ENCODE measurements at regions not wholly inside any gene's neighbourhood (a gene's known extent, or its start where the extent isn't known, plus 50 kb on each side); places are given as distances from the start of the nearest gene placed in this dataset.

GRCh38 chr4:144402176-144402575 is 243.8 kb upstream of the HHIP start:
- WGBS, 2 experiments (ENCODE audit: low coverage in 1 of 2, low lambda C conversion rate in 2 of 2, missing lambda C conversion rate in 2 of 2) = 12 to 18% methylated on average over 2 of the region's 2 CpGs
- H3K4me2 ChIP-seq (ENCODE audit: unreplicated experiment) = no peak overlapping the region
- no peak for DNase-seq
- no peak overlapping the region for H3K4me3 ChIP-seq
- H3K36me3 ChIP-seq (ENCODE audit: low read depth) = no peaks in the 10 kb centered on the region
- H3F3A ChIP-seq (ENCODE audit: insufficient read depth) = no peaks in the 10 kb centered on the region
- peaks cover 18% of the 10 kb centered on the region for H3K27me3 ChIP-seq (replicated peaks; ENCODE audit: insufficient read depth)
- in situ Hi-C loops (cut with MboI) = no loop called here
- no peak overlapping the region for H2AFZ ChIP-seq
- H3K4me1 ChIP-seq (ENCODE audit: insufficient read depth) = no peaks in the 10 kb centered on the region
- H4K20me1 ChIP-seq (ENCODE audit: insufficient read depth) = no peaks in the 10 kb centered on the region
- H3K79me2 ChIP-seq (ENCODE audit: insufficient read depth) = no peaks in the 10 kb centered on the region
- H3K9ac ChIP-seq = no peak overlapping the region
- no peak overlapping the region for H3K27ac ChIP-seq
- no peaks in the 10 kb centered on the region for H3K9me3 ChIP-seq (ENCODE audit: low read depth)
- no peak for TF ChIP-seq EZH2 (IDR thresholded peaks at IDR 0.05; ENCODE audit: insufficient read depth, poor library complexity, severe bottlenecking)
- H3K9me2 ChIP-seq (ENCODE audit: insufficient read depth) = no peaks in the 10 kb centered on the region

DNA sequence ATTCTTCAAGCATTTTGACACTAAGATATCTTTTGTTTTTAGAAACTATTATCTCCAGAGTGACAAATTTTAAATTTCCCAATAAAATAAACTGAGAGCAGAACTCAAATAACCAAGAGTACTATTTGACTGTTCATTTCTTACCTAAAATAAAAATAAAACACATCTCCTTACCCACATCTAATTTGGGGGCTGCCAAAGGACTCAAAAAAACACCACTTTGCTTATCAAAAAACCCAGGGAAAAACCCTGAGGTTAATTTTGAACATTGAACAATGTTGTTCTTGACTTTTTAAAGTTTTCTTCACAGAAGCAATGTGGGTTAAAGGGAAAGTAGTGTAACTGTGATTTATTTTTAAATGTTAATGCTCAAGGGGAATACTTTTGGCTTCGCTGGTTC is 243.0 kb upstream of the HHIP start:
- H2AFZ ChIP-seq = no peak overlapping the region
- H3K36me3 ChIP-seq (ENCODE audit: low read depth) = no peaks in the 10 kb centered on the region
- peaks cover 18% of the 10 kb centered on the region for H3K27me3 ChIP-seq (replicated peaks; ENCODE audit: insufficient read depth)
- H3K9me3 ChIP-seq (ENCODE audit: low read depth) = no peaks in the 10 kb centered on the region
- H3K27ac ChIP-seq = no peak overlapping the region
- TF ChIP-seq EZH2 (IDR thresholded peaks at IDR 0.05; ENCODE audit: insufficient read depth, poor library complexity, severe bottlenecking) (no peak), EZH2phosphoT487 (IDR thresholded peaks at IDR 0.05; ENCODE audit: insufficient read depth, low read depth) (no peak)
- no peak overlapping the region for H3K9ac ChIP-seq
- no peak overlapping the region for H3K4me3 ChIP-seq
- no peaks in the 10 kb centered on the region for H3K79me2 ChIP-seq (ENCODE audit: insufficient read depth)
- H3F3A ChIP-seq (ENCODE audit: insufficient read depth) = no peaks in the 10 kb centered on the region
- H3K9me2 ChIP-seq (ENCODE audit: insufficient read depth) = no peaks in the 10 kb centered on the region
- no peak for DNase-seq
- no peaks in the 10 kb centered on the region for H4K20me1 ChIP-seq (ENCODE audit: insufficient read depth)
- H3K4me1 ChIP-seq (ENCODE audit: insufficient read depth) = no peaks in the 10 kb centered on the region
- in situ Hi-C loops (cut with MboI) = no loop called here
- 5 to 11% methylated on average over 1 of the region's 1 CpG for WGBS, 2 experiments (ENCODE audit: low coverage in 1 of 2, low lambda C conversion rate in 2 of 2, missing lambda C conversion rate in 2 of 2)
- H3K4me2 ChIP-seq (ENCODE audit: unreplicated experiment) = no peak overlapping the region

DNA sequence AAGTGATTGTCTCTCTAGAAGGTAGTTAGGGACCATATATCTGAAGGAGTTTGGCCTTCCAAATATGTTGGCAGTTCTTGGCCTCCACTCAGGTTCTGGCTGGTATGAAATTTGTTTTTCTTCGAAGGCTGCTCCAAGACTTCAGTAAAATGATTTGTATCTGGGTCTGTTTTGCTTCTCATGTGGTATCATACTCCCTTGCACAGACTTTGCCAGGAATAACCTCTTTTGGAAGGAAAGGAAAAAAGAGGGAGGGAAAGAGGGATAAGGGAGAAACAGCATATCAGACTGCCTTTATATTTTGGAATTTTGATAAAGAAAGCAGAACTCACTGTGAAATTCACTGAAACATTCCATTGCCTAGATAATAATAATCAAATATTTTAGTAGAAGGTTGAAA is 242.1 kb upstream of the HHIP start:
- no peak for DNase-seq
- WGBS, 2 experiments (ENCODE audit: low coverage in 1 of 2, low lambda C conversion rate in 2 of 2, missing lambda C conversion rate in 2 of 2) = 0% methylated on average over 1 of the region's 1 CpG

GRCh38 chr4:144409525-144409924 is 236.4 kb upstream of the HHIP start:
- Histone ChIP-seq H3K9me2 (ENCODE audit: insufficient read depth) (no peaks in the 10 kb centered on the region), H3K9ac (no peak overlapping the region), H3K4me2 (ENCODE audit: unreplicated experiment) (no peak overlapping the region), H3K27me3 (replicated peaks; ENCODE audit: insufficient read depth) (no peaks in the 10 kb centered on the region), H3K4me3 (no peak overlapping the region), H3K27ac (no peak overlapping the region), H3K9me3 (ENCODE audit: low read depth) (no peaks in the 10 kb centered on the region), H3K36me3 (ENCODE audit: low read depth) (no peaks in the 10 kb centered on the region), H4K20me1 (ENCODE audit: insufficient read depth) (no peaks in the 10 kb centered on the region), H3K79me2 (ENCODE audit: insufficient read depth) (no peaks in the 10 kb centered on the region), H3F3A (ENCODE audit: insufficient read depth) (no peaks in the 10 kb centered on the region), H3K4me1 (ENCODE audit: insufficient read depth) (no peaks in the 10 kb centered on the region), H2AFZ (no peak overlapping the region)
- TF ChIP-seq EZH2phosphoT487 (IDR thresholded peaks at IDR 0.05; ENCODE audit: insufficient read depth, low read depth) (no peak), EZH2 (IDR thresholded peaks at IDR 0.05; ENCODE audit: insufficient read depth, poor library complexity, severe bottlenecking) (no peak)
- 39 to 45% methylated on average over 4 of the region's 4 CpGs for WGBS, 2 experiments (ENCODE audit: low coverage in 1 of 2, low lambda C conversion rate in 2 of 2, missing lambda C conversion rate in 2 of 2)
- in situ Hi-C loops (cut with MboI) = no loop called here
- DNase-seq = no peak

More for the DNA sequence above, 242.1 kb upstream of the HHIP start:
- H2AFZ ChIP-seq = no peak overlapping the region
- TF ChIP-seq EZH2phosphoT487 (IDR thresholded peaks at IDR 0.05; ENCODE audit: insufficient read depth, low read depth) = no peak
- TF ChIP-seq EZH2 (IDR thresholded peaks at IDR 0.05; ENCODE audit: insufficient read depth, poor library complexity, severe bottlenecking) = no peak
- peaks cover 18% of the 10 kb centered on the region for H3K27me3 ChIP-seq (replicated peaks; ENCODE audit: insufficient read depth)
- in situ Hi-C loops (cut with MboI) = no loop called here
- H3F3A ChIP-seq (ENCODE audit: insufficient read depth) = no peaks in the 10 kb centered on the region
- H3K9me2 ChIP-seq (ENCODE audit: insufficient read depth) = no peaks in the 10 kb centered on the region
- H3K9ac ChIP-seq = no peak overlapping the region
- H3K36me3 ChIP-seq (ENCODE audit: low read depth) = no peaks in the 10 kb centered on the region
- no peaks in the 10 kb centered on the region for H3K4me1 ChIP-seq (ENCODE audit: insufficient read depth)
- no peak overlapping the region for H3K4me3 ChIP-seq
- H3K27ac ChIP-seq = no peak overlapping the region
- no peaks in the 10 kb centered on the region for H4K20me1 ChIP-seq (ENCODE audit: insufficient read depth)
- no peaks in the 10 kb centered on the region for H3K79me2 ChIP-seq (ENCODE audit: insufficient read depth)
- H3K9me3 ChIP-seq (ENCODE audit: low read depth) = no peaks in the 10 kb centered on the region
- no peak overlapping the region for H3K4me2 ChIP-seq (ENCODE audit: unreplicated experiment)

DNA sequence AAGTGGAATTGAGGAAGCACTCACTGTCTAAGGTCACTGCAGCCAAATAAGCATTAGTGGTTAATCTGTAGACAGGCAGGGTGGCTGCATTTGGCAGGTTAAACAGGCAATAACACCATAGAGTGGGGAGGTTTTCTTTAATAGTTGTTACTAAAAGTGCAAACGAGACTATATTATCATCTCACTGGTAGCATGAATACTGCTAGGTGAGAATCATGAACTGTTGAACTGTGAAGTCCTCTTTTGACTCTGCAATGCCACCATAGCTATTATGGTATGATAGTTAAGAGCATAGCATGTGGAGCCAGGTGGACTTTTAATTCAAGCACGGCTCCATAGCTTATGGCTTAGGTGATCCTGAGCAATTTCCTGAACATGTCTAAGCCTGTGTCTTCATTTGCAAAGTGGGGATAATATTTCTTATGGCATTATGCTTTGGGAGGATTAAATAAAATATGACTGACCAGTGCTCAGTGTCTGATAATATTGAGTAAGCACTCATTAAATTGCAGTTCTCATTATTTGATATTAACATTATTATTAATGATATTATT is 235.6 kb upstream of the HHIP start:
- Histone ChIP-seq H3K4me1 (ENCODE audit: insufficient read depth) (no peaks in the 10 kb centered on the region), H3K27ac (no peak overlapping the region), H3K27me3 (replicated peaks; ENCODE audit: insufficient read depth) (no peaks in the 10 kb centered on the region), H3K9me2 (ENCODE audit: insufficient read depth) (no peaks in the 10 kb centered on the region), H3K36me3 (ENCODE audit: low read depth) (no peaks in the 10 kb centered on the region), H3K4me3 (no peak overlapping the region), H3K9ac (no peak overlapping the region), H3K79me2 (ENCODE audit: insufficient read depth) (no peaks in the 10 kb centered on the region), H3F3A (ENCODE audit: insufficient read depth) (no peaks in the 10 kb centered on the region), H2AFZ (no peak overlapping the region), H4K20me1 (ENCODE audit: insufficient read depth) (no peaks in the 10 kb centered on the region), H3K4me2 (ENCODE audit: unreplicated experiment) (no peak overlapping the region), H3K9me3 (ENCODE audit: low read depth) (no peaks in the 10 kb centered on the region)
- TF ChIP-seq EZH2phosphoT487 (IDR thresholded peaks at IDR 0.05; ENCODE audit: insufficient read depth, low read depth) (no peak), EZH2 (IDR thresholded peaks at IDR 0.05; ENCODE audit: insufficient read depth, poor library complexity, severe bottlenecking) (no peak)
- DNase-seq = no peak
- WGBS, 2 experiments (ENCODE audit: low coverage in 1 of 2, low lambda C conversion rate in 2 of 2, missing lambda C conversion rate in 2 of 2) = 24 to 30% methylated on average over 2 of the region's 2 CpGs
- in situ Hi-C loops (cut with MboI) = no loop called here
